Caki2 (cell line): ENCODE measurements at regions not wholly inside any gene's neighbourhood (a gene's known extent, or its start where the extent isn't known, plus 50 kb on each side); places are given as distances from the start of the nearest gene placed in this dataset.
"Not testable (repeated sequence)": the region's sequence is repeated elsewhere in the genome, so short reads cannot be mapped to it uniquely, and the experiment has no call there.

Source experiments
- DNase-seq: peaks from one replicate; pipeline ENCODE4 v3.0.0-alpha.2; 2015; ENCODE audit warnings: low read depth
- in situ Hi-C: cut with HindIII; loops from 2 replicates; pipeline ENCODE4 v1.10.0; 2016; ENCODE audit warnings: low sequenced_read_pairs, low pct_unique_long_range_greater_than_20kb, mixed read lengths

DNA sequence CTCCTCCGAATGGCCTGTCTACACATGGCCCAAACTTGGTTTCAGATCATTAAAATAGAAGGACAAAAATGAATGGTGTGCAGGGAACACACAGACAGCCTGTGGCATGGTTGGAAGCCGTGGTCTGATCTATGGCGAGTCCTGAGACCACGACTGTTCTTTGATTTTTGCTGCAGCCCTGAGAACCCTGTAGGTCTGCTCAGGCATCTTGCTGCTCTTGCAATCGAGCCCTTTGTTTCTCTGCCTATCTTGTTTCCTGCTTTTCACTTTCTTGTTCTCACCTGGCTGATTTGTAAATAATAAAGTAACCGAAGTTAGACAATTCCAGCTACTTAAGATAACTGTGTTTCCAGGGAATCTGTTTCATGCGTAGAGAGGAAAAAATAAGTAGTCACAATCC, 54.1 kb upstream of the NBPF9 start:
- DNase-seq, in situ Hi-C loops: not testable (repeated sequence)

DNA sequence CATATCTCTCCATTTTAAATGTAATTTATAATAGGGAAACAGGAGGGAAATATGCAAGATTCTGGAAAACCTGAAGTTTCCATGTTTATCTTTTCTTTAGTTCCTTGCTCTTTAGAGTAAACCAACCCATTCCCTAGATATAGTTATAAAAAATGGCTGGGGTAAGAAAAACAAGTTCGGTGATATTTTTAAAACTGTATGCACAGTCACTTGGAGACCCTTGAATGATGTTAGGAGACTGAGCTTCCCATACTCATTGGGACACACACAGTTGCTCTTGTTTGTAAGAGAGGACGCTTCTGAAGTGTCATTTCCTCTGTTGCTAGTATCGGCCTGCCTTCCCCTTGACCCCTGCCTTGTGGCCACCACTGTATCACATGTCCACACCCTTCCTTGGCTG, 55.0 kb upstream of the NBPF9 start:
- in situ Hi-C loops, DNase-seq: not testable (repeated sequence)

DNA sequence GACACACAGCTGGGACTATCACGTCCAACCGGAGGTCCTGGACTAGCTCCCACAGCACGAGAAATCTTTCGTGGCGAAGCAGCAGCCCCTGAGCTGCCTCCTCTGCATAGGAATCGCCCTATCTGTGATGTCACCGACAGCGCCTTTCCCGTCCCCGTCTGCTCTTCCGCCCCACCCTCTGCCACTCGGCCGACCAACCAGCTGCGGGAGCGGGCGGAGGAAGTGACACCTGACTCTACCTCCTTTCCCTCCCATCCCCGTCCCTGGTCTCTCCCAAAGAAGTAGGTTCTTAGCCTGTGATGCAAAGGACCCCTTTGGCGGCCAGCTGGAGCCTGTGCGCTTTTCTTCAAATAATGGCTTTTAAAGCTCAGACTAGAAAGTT, 59.7 kb upstream of the NBPF9 start:
- in situ Hi-C loops = not testable (repeated sequence)

DNA sequence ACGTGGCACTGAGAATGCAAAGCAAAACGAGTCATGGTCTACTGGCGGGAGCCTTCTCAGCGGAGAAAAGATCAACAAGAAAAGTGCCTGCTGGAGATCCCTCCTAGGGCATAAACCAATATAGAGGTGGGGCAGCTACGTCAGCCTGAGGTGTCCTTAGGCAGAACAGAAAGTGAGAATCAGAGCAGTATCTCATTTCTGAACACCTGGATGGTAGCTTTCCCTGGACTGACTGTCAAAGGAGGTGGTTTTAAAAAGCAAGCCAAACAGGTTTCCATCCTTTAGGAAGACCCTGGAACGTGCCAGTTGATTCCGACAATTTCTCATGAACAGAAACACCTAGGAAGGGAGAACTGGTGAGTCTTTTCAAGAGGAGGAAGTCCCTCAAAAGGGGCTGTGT, 71.4 kb upstream of the NBPF9 start:
- DNase-seq, in situ Hi-C loops: not testable (repeated sequence)

More for the DNA sequence above, 59.7 kb upstream of the NBPF9 start:
- DNase-seq = not testable (repeated sequence)

DNA sequence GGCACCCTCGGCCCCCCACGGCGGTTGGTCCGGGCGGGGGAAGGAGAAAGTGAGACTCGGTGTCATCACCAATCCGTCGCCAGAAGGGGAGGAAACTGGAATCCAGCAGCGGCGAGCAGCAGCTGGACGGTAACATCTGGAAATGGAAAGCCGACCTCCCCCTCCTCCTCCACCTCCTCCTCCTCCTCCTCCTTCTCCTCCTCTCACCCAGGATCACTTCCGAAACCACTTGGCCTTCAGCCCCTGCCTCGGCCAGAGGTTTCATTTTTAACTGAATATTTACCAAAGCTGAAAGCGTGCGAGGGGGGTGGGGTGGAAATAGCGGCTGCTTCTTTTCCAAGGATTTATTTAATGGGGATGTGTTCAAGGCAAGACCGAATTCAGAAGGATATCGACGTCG, 72.5 kb upstream of the NBPF9 start:
- DNase-seq, in situ Hi-C loops: not testable (repeated sequence)

DNA sequence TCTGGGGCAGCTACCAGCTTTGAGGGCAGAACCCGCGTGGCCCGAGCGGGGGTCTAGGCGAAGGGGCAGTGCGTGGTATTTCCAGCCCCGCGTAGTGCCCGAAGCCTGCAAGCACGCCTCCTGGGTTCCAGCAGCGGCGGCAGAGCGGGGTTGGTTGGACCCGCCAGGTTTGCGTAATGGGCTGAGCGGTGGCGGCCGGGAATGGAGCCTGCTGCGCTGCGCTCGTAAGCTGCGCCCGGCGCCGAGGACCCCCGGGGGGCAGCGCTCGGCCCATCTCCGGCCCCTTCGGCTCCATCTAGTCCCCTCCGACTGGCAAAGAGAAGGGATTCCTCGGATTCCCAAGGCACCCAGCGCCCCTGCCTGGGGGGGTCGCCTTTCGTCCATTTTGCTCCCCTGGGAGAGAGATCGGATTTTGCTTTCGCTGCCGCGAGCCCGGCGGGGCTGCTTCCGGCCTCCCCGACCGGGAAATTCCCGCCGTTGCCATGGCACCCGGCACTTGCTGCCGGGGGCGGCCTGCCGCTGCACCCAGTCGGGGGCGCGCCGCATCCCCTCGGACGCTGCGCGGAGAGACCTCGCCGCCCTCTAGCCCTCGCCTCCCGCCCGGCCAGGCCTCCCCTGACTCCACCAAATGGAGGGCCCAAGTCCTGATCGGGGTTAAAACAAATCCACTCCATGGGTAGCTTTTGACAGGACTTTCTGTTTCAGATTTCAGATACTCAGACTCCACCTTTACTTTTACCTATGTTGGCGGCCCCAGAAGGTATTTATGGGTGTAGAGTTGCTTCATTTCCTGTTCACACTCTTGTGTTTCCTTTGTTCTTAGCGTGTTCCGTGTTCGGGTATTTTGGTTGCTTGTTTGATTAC, 73.3 kb upstream of the NBPF9 start:
- in situ Hi-C loops = not testable (repeated sequence)
- DNase-seq = peak; percentile 69

DNA sequence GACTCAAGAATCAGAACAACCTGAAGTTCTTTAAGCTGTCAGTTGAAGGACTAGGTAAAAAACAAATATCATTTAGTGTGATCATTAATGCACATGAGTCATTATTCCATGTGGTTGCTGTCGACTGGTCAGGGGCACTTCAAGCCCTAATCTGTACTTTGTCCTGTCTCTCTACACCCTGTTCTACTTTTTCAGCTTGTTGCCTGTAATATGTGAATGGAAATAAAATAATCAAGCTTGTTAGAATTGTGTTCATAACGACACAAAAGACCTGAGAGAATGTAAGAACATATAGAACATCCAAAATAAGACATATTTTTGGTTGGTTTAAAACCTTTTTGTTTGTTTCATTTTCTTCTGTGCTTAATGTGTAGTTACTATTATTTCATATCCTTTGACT, 87.4 kb upstream of the NBPF9 start:
- in situ Hi-C loops, DNase-seq: not testable (repeated sequence)

DNA sequence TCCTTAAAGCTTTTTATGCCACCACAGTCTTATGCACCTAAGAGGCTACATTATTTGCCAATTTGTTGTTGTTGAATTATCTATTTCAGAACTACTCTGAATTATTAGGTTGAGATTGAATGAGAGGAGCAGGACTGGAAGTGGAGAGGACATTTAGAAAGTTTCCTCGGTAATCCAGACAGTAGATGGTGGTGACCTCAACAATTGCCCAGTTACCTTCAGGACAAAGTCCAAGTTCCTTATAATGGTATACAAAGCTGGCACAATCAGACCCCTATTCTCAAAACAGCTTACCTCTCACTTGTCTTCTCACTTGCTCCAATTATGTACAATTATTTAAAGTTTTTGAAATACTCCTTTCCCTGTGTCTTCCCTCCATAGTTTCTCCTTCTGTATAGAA, 93.3 kb upstream of the NBPF9 start:
- DNase-seq, in situ Hi-C loops: not testable (repeated sequence)

DNA sequence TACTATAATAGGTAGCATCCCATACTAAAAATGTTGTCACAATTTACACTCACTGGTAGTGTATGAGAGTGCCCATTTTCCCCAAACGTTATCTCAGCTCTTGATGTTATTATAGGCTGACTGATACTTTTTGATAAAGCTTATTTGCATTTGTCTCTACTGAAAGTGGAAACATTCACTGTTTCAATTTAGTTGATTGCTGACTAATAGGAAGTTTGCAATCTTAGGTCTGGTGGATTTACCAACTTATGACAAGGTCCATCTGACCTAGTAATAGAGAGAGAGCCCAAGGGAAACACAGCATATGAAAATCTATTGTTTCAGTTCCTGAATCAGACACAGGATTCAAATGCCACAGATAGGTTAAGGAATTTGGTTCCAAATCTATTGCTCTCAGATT, 97.2 kb upstream of the NBPF9 start:
- DNase-seq, in situ Hi-C loops: not testable (repeated sequence)

DNA sequence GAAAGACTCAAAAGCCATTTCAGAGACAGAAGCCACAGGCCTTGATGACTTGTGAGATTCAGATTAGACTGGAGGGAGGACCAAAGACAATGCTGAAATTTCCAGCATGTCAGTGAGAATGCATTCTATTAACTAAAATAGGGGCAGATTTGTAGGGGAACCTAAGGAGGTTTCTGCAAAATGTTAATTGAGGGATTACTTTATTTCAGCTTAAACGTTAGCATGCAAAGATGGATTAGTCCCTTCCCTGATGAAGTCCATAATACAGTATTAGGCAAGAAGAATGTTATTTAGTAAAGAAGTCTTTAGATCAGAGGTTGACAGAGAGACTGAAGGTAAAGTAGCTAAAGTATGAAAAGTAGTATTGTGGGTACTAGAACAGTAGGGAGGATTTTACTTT, 98.9 kb upstream of the NBPF9 start:
- in situ Hi-C loops, DNase-seq: not testable (repeated sequence)

DNA sequence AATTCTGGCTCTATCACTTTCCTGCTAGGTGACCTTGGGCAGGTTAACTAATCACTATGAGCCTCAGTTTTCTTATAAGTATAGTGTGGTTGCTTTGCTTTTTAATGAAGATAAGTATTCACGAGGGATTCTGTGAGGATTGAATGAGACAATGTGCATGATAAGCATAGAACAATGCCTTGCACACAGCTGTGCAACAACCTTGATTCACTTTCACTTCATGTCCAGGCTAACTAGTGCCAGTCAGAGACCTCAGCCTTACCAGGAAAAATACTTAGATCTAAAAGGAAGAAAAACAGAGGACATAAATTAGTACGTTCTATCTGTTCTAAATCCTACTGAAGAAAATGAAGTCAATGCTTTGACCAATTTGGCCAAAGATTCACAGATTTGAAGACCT, 101.0 kb upstream of the NBPF9 start:
- in situ Hi-C loops, DNase-seq: not testable (repeated sequence)

DNA sequence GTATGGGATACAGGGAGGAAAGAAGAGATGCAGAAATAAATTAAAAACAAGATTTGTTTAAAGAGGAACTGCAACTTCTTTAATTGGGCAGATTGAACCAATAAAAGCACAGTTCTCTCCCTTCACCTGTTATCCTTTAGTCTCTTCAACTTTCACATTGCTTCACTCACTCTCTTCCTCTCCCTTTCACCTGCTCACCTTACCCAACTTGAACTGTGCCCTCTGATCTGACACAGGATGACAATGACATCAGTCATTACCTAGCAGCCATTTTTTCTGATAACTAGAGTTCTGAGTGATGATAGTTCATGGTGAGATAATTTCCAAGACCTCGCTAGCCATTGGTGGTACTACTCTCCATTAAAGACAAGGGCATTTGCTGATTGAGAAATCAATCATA, 105.5 kb upstream of the NBPF9 start:
- in situ Hi-C loops, DNase-seq: not testable (repeated sequence)

DNA sequence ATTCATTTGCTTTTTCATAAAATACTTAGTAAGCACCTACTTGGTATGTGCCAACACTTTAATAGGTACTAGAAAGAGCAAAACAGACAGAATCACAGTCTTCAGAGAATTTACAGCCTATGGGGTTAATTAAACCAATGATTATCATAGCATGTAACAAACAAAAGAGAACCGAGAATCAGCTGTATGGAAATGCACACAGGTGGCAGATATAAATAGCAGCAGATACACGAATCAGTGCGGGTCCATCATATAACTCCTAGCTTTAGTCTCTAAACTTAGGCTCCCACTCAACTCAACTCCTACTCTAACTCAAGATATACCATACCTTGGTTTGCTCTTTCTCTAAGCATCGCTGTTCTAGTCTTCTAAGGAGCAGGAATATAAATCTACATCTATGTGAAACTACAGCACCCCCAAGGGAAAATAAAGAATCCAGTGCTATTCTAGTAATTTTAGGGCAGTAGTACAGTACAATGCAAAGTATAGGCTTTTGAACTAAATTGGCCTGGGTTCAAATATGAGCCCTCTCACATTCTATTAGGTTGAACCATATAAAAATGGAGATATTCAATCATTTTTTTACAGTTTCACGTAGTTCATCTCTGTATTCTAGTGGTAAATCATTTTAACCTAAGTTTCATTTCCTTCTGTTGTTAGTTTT, 108.5 kb upstream of the NBPF9 start:
- in situ Hi-C loops, DNase-seq: not testable (repeated sequence)

DNA sequence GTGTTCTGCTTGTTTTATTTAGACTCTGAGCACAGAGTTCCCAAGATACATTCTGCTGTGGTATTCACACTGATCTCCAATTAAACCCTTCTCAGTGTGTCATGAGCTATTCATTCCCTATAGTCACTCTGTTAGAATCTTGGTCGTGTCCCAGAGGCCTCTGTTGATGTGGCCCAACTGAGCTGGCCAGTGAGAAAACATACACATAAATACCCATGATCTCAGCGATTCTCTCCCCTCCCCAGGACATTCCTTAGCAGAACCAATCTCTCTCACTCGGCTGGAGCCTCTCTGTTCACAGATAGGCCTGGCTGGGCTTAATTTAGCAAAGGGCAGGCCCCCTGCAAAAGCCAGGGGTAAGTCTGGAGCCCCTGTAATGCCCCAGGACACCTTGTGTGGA, 109.6 kb upstream of the NBPF9 start:
- DNase-seq, in situ Hi-C loops: not testable (repeated sequence)

DNA sequence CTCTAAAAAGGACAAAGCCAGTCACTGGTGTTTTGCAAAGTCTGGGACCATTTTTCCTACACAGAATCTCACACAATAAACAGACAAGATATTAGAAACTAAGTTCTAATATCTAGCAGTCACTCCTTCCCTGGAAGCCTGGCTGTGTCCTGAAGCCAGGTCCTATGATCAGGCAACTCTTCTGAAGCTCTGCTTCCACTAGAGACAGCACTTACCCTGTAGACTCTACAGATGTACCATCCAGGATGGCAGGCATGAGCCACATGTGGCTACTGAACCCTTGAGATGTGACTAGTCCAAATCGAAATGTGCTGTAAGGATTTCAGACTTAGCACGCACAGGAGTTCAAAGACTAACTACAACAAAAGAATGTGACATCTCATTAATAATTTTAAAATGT, 110.3 kb upstream of the NBPF9 start:
- DNase-seq, in situ Hi-C loops: not testable (repeated sequence)

DNA sequence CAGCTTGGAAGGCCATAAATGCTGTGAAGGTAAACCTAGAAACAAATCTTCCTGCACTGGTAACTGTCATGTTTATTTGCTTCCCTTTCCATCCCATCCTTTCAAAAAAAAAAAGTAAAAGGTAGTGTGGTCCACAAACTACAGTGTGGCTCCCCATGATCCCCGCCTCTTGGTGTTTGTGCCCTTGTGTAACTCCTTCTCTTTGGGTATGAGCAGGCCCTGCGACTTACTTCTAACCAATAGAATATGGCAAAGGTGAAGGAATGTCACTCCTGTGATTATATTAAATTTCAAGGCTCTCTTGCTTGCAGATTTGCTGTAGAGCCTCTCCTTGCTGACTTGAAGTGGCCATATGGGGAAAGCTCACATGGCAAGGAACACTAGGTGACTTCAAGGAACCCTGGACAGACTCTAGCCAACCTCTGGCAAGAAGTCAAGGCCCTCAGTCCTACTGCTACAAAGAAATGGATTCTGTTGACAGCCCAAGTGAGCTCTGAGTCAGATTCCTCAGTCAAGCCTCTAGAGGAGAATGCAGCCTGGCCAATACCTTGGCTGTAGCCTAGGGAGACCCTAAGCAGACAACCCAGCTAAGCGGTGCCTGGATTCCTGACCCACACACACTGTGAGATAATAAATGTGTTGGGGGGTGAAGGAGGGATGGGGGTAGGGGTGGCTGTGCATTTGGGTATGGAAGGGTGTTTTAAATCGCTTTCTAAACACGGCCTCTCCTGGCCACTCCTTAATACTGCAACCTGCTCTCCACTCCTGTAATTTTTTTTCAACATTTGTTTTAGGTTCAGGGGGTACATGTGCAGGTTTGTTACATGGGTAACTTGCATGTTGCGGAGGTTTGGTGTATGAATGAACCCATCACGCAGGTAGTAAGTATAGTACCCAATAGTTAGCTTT, 115.0 kb upstream of the NBPF9 start:
- DNase-seq, in situ Hi-C loops: not testable (repeated sequence)

DNA sequence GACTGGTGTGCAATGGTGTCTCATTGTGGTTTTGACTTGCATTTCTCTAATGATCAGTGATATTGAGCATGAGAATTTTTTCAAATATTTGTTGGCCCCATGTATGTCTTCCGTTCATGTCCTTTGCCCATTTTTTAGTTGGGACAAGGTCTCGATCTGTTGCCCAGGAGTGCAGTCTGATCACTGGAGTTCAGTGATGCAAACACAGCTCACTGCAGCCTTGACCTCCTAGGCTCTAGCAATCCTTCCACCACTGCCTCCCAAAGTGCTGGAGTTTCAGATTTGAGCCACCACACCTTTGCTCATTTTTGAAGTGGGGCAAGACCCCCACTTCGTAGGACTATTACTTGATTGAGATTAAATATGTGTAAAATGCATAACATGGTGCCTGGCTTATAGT, 116.2 kb upstream of the NBPF9 start:
- DNase-seq, in situ Hi-C loops: not testable (repeated sequence)

DNA sequence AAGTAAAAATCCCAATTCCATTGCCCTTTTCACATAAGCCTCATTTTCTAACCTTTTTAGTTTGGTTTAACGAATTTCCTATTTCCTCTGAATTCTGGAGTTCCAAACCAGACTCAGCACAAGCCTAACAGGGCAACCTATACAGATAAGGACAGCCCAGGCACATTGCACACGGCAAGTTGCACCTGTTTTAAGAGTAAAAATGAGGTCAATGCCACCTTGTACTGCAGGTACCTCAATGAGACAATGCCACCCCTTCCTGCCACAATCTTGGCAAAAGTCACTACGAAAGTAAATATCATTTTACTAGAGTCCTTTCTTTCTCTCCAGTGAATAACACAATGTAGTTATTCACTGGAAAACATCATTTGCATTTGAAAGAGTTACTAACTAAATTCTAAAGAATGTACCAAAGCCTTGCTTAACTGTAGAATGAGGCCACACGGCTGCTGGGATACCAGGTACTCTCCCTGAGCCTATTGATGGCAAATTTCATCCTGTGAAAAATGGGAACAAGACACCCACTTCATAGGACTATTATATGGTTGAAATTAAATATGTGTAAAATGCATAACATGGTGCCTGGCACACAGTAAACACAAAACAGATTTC, 117.2 kb upstream of the NBPF9 start:
- in situ Hi-C loops, DNase-seq: not testable (repeated sequence)
